GM19468 (cell line): ENCODE measurements at regions not wholly inside any gene's neighbourhood (a gene's known extent, or its start where the extent isn't known, plus 50 kb on each side); places are given as distances from the start of the nearest gene placed in this dataset.
"Not testable (repeated sequence)": the region's sequence is repeated elsewhere in the genome, so short reads cannot be mapped to it uniquely, and the experiment has no call there.

ENCODE experiments used
- ATAC-seq: cut with Tn5 transposase; IDR thresholded peaks from one replicate; pipeline ENCODE4 v1.9.1; 2021; ENCODE audit warnings: mild to moderate bottlenecking, moderate library complexity, moderate number of reproducible peaks; ENCODE audit not compliant: unreplicated experiment; ENCODE audit errors: extremely low read depth

DNA sequence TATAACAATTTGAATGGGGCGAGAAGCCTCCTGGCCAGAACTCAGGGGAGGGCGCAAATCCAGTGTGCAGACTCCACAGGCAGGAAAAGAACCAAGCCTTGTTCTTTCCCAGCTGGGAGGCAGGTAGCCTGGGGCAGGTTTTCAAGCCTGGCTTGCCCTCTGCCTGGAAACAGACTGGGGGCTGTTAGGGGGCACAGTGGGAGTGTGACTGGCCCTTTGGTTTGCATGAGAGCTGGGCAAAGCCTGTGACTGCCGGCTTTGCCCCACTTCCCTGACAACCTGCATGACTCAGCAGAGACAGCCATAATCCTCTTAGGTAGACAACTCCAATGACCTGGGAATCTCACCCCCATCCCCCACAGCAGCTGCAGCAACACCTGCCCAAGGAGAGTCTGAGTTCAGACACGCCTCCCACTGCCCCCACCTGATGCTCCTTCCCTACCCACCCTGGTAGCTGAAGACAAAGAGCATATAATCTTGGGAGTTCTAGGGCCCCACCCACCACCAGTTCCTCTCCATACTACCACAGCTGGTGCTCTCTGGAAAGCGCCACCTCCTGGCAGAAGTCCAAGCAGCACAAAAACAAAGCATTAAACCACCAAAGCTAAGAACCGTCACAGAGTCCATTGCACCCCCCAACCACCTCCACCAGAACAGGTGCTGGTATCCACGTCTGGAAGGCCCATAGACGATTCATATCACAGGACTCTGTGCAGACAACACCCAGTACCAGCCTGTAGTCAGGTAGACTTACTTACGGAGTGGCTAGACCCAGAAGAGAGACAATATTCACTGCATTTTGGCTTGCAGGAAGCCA, 402.5 kb downstream of the STK39 start:
- no peak for ATAC-seq

DNA sequence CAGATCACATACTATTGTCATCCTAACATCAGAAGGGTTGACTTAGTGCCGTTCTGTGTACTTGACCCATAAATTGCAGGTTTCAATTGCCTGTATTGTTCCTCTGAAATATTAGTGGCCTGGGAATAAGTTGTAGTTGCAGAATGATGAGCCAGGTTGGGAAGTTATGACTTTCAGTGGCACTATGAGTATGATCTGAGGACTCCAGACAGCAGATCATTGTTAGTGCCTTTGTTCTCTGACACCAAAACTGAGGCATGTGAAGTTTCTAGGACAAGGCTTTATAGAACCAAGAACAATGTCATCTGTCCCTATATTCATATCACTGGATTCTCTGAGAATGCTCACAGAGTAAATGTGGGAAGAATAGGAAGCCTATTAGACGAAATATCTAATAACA, 403.7 kb downstream of the STK39 start:
- ATAC-seq = no peak

DNA sequence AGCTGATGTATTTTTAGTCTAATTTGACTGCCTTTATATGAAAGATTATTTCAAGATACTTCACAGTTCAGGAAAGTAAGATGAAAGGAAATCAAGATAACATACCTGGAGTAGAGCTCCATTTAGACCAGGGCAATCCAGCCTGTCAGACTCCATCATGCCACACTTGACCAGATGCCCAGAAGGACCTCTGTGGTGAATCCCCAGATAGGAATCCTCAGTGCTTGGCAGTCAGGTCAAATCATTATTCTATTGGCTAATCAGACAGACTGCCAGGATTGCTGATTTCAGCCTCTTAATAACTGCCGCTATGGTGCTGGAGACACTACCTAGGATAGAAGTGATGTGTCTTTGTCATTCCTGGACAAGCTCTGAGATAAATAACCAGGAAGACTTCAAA, 404.2 kb downstream of the STK39 start:
- no peak for ATAC-seq

DNA sequence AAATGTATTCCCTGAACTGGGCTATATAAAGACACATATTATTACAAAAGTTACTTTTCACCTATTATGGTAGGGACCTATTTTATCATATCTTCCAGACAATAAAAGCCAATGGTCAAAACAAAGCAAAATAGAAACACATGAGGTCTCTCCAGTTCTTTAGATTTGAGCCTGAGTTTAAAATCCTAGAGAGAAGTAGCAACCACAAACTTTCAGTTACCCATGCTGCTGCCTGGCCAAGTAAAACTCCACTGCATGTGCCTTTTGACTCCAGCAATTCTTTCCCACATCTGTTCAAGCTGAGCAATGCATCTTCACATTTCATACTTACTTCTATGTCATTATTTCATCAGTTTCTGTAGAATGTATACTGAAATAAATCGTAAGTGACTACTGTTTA, 405.3 kb downstream of the STK39 start:
- ATAC-seq = no peak

DNA sequence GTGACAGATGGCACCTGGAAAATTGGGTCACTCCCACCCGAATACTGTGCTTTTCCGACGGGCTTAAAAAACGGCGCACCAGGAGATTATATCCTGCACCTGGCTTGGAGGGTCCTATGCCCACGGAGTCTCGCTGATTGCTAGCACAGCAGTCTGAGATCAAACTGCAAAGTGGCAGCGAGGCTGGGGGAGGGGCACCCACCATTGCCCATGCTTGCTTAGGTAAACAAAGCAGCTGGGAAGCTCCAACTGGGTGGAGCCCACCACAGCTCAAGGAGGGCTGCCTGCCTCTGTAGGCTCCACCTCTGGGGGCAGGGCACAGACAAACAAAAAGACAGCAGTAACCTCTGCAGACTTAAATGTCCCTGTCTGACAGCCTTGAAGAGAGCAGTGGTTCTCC, 412.1 kb downstream of the STK39 start:
- ATAC-seq = not testable (repeated sequence)

DNA sequence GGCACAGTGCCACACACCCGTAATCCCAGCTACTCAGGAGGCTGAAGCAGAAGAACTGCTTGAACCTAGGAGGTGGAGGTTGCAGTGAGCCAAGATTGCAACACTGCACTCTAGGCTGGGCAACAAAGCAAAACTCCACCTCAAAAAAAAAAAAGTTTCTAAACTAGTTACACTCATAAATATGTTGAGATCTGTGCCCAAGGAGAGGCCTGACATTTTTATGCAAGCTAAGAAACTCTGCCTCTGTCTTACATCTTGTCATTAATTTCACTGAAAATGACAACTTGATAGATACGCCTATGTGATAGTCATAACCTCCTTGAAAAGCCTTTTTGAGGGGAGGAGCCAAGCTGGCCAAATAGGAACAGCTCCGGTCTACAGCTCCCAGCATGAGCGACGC, 412.7 kb downstream of the STK39 start:
- no peak for ATAC-seq

DNA sequence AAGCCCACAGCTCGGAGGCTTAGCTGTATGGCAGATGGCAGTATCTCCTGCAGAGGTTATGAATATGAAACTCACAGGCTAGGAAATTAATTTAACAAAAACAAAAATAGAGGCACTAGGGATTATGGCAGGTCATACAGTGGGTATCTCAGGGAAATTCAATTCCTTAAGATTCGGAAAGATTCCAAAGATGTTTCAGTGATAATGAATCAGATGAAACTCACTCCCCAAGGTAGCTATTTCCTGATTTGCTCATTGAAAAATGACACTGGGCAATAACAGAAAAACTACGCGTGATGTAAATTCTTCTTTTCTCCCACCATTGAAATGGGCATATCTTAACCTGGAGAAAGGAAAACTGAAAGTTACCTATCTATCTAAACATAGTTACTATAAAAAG, 414.1 kb downstream of the STK39 start:
- ATAC-seq = no peak

DNA sequence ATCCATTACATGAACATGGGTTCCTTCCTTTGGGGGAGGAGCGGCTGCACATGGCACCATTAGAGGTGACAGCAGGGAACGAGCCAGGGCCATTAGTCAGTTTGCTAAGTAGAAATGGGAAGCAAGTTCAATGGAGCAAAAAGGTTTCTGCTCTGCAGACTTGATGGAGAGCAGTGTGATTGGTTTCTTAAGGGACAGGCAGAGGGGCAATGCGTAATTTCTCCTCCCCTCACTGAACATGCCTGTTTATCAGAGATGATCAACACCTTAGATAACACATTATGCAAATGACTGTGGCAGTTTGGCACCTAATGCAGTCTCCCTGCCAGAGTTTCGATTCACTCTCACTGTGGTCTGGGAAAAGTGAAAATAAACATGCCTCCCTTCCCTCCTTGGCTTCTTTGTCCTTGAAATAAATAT, 414.5 kb downstream of the STK39 start:
- ATAC-seq = no peak

DNA sequence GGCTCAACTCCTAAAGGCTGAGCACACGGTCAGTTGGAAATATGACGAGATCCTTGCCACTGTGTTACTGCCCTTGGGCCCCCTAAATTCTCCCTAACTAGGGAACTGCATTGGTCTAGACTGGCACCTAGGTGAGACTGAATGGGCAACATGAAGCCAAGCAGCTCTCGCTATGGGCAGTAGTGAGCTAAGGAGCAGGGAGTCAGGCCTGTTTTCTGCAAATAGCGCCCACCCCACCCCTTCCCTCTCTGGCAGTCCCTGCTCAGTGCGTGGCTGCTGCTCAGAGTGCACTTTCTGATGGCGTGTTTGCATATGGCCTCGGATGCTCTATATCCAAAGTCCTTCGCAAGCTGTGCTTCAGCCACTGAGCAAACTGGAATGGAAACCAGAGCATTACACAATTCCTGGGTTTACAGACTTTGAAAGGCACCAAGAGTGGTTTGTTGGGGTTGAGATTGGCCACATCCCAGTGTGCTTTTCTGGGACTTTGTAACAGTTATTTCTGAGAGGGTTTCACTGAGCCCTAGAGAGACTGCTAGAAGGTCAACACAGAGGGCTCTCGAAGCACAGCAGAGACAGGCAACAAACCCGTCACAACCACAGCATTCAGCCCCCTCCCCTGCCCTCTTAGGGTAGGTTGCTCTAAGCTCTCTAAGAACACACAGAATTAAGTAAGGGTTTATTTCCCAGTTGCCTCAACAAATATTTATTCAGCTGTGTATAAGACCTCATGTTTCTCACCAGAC, 419.9 kb downstream of the STK39 start:
- ATAC-seq = no peak

DNA sequence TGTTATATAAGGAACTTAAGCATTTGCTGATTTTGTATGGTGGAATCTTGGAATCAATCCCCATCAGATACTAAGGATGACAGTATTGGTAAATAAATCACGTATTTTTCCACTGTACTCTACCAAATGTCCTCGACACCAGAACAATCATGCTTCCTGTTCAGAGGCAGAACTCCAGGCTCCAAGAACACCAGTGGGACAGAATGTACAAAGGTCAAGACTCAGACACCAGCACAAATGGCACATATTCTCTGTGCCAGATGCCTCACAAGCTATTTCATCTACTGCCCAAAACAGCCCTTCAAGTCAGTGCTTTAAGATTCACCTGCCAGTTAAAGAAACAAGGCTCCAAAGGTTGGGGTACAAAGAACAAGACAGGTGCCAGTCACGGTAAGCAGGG, 420.5 kb downstream of the STK39 start:
- no peak for ATAC-seq

DNA sequence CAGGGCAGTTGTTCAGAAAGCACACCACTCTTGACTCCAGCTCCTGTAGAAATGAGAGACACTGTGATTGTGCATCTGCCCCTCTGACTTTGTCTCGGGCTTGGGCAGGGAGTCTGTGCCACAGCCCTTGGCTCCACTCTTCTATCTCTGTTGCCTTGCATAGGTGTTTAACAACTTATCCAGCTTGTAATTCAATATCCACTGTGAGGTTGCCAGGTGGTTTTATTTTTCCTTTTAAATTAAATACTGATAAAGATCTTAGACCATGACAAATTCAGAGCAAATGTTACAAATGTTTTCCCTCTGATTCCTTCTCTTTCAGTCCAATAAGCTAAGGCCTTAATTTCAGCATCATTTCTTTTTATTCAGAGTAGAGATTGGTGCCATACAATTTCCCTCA, 421.7 kb downstream of the STK39 start:
- ATAC-seq = no peak

DNA sequence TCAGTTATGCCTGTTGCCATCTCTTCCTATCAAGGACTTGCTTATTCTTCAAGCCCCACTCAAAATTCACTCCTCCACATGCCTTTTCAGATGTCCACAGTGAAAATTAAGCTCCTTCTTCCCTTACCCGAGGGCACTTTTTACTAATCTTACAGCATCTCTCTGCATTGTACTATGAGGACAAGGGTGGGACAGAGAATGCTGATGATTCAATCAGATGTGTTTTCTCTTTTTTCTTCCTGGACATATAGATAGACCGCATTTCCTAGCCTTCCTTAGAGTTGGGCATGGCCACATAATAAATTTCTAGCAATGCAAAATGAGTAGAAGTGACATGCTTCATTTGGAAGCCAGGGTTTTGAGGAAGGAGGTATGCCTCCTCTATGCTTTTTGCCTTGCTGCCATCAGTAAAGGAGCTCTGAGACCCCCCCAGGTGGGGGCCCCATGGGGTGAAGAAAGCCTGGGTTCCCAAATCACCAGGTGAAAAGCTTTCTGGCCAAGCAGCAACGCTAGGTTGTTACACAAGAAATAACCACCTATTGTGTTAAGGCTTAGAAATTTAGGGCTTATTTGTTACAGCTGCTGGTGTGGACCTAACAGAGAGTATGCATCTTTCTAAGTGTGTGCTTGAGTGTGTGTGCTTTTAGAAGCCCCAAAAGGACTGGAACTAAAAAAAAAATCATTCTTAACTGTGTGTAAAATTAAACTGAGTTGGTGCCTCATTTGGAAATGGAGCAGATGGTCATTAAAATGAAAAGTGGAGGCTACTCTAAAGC, 424.5 kb downstream of the STK39 start:
- no peak for ATAC-seq

DNA sequence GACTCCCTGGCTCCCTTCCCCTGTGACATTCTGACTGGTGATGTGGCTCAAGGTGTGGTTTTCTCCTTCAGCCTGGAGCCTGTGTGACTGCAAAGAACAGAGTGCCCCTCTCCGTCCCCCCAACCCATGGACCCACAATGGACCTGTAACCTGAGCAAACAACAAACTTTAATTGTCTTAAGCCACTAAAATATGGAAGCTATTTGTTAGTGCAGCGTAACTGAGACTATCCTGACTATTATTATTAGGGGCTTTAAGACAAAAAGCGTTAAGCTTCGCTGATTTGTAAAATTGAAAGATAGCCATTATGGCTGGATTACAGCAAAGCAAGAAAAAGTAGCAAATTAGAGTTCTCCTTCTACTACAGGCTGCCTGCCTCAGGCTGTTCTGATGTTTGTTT, 426.9 kb downstream of the STK39 start:
- ATAC-seq = no peak

DNA sequence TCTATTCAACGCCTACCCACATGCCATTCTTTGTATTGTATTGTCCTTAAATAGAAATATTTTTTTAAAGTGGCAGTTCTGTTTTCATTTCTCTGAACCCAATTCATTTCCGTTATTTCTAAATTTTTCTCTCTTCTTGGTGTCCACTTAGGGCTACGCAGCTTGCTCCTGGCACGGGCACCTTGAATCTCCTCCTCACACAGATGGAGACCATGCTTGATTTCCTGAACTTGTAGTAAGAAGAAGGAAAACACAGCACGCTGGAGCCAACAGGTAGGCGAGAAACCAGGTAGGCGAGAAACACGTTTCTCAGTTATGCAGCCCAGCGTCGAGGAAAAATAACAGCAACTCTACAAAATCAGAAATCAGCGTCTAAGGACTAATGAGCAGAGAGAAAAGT, 428.9 kb downstream of the STK39 start:
- no peak for ATAC-seq

DNA sequence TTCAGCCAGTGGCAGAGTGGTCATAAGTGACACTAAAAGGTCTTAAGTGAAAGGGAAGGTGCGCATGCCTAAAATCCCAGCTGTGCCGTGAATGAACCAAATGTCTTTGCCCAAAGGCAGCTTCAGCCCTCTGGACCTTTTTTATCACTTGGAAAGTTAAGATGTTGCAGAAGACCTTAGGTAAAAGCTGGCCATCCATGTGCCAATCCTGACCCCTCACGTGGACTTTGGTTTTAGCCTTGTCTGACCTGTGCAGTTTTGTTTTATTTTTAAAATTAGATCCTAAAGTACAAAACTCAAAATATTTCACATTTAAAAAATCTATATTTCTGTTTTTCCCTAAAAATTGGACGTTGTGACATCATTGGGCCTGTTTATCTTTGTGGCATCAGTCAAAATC, 429.5 kb downstream of the STK39 start:
- no peak for ATAC-seq

DNA sequence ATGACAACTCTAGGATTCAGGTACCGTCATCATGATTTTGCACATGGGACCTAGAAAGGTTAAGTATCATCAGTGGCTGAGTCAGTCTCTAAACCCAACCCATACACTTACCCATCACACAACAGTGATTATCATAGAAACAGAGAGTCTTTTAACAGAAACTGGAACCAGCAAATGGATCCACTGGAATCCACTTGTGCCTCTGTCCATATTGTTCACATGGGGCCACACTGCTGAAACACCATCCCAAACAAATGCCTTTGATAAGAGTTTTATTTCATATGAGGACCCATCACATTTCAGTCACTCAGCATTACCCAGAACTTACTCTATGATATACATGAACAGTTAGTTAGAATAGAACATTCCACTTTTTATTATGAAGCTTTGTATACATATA, 430.0 kb downstream of the STK39 start:
- no peak for ATAC-seq

DNA sequence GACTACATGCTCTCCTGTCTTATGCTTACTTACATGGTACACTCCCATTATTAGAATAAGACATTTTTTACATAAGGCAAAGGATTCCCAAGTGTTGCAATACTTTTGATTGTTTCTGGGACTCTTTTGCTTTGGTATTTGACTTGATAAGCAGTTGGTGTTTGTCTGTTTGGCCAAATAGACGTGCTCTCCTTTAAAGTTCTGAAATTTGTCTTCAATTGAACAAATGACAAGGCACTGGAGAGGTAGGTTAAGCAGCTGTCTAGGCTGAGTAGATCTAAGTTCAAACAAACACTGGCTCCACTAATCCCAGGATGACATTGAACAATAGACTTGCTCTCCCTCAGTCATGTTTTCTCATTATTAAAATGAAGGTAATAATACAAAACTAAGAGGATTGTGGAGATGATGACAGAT, 430.5 kb downstream of the STK39 start:
- no peak for ATAC-seq

DNA sequence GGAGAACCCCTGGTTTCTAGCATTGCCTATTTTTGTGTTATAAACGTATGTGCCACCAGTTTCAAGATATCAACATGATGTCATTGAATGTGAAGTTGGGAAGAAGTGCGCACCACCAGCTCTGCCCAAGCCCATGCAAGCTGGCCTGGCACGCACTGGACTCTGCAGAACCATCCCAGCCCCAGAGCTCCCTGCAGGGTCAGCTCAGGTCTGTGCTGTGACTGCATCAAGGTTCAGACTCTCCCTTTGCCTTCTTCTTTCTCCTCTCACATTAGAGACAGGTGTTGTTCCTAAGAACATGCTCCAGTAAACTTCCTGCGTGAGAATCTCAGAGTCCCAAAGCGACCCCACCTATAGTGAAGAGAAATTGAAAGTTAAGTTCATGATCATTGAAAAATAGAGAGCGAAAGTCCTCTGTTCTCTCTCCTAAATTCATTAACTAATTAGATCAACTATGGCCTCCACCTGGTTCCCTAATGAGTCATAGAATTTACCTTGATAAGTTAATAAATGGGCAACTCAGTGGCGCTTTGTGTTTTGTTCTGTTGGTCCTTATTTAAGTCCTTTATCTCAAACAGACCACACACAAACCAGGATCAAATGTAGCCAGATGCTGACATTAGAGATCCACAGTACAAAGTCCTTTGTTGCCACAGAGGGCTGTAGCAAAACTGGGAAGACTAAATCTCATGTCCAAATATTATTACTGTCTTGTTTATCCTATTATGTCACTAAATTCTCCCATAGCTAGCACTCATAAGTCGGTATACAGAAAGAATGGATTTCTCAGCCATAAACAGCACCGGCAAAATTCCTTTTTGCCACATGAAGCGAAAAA, 432.3 kb downstream of the STK39 start:
- ATAC-seq = peak; percentile 36

DNA sequence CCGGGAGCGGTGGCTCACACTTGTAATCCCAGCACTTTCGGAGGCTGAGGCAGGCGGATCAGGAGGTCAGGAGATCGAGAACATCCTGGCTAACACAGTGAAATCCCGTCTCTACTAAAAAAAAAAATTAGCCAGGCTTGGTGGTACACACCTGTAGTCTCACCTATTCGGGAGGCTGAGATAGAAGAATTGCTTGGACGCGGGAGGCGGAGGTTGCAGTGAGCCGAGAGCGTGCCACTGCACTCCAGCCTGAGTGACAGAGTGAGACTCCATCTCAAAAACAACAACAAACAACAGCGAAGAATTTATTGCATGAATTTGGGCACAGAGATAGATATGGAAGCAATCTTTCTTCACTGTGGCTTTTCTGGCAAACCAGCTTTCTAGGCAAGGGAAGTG, 432.9 kb downstream of the STK39 start:
- not testable (repeated sequence) for ATAC-seq

DNA sequence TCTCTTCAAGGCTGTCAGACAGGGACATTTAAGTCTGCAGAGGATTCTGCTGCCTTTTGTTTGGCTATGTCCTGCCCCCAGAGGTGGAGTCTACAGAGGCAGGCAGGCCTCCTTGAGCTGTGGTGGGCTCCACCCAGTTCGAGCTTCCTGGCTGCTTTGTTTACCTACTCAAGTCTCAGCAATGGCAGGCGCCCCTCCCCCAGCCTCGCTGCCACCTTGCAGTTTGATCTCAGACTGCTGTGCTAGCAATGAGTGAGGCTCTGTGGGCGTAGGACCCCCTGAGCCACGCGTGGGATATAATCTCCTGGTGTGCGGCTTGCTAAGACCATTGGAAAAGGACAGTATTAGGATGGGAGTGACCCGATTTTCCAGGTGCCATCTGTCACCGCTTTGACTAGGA, 437.6 kb downstream of the STK39 start:
- ATAC-seq = not testable (repeated sequence)
